ENCODE measurements at regions not wholly inside any gene's neighbourhood (a gene's known extent, or its start where the extent isn't known, plus 50 kb on each side); places are given as distances from the start of the nearest gene placed in this dataset.

GRCh38 chr5:39979-40583 lies 51.9 kb upstream of the PLEKHG4B start:
- no peak for TF ChIP-seq OVOL2 (CRISPR knock-in tag; IDR thresholded peaks at IDR 0.05; ENCODE audit: borderline replicate concordance)
- no peak for TF ChIP-seq MYBL2 (CRISPR knock-in tag; IDR thresholded peaks at IDR 0.05)
- Mint-ChIP-seq H3K27me3 (ENCODE audit: low read depth) (peaks cover 64% of the 10 kb centered on the region), H3K9me3 (no peaks in the 10 kb centered on the region), H3K27ac (no peak overlapping the region), H3K36me3 (no peaks in the 10 kb centered on the region), H3K4me3 (no peak overlapping the region), H3K4me1 (no peaks in the 10 kb centered on the region)
- no peak for DNase-seq (ENCODE audit: low spot score)
- CTCF ChIA-PET = no interaction called here
- POLR2A ChIA-PET = no interaction called here
- no peak for ATAC-seq

All from WTC11 (cell line).